ENCODE measurements at regions not wholly inside any gene's neighbourhood (a gene's known extent, or its start where the extent isn't known, plus 50 kb on each side); places are given as distances from the start of the nearest gene placed in this dataset.

DNA sequence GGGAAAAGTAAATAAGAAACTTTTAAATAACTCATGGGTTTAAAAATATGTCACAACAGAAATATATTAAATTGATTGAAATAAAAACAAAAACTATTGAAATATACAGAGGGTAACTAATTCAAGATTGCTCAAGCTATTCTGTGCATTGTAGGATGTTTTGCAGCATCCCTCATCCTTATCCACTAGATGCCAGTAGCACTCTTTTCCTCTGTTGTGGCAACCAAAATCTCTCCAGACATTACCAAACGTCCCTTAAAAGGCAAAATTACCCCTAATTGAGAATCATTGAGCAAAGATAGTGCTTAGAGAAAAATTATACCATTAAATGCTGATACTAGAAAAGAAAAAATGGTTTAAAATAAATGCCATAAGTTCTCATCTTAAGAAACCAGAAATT is 682.6 kb downstream of the RWDD3 start:
- no peak for TF ChIP-seq EZH2 (IDR thresholded peaks at IDR 0.05)
- no peak for TF ChIP-seq POLR2AphosphoS5 (IDR thresholded peaks at IDR 0.05; ENCODE audit: borderline replicate concordance, low read depth, low read length)

Measured in SK-N-MC (cell line).